SK-N-MC (cell line): ENCODE measurements at regions not wholly inside any gene's neighbourhood (a gene's known extent, or its start where the extent isn't known, plus 50 kb on each side); places are given as distances from the start of the nearest gene placed in this dataset.

ENCODE experiments used
- DNase-seq: peaks from one replicate; pipeline ENCODE4 v3.0.0-alpha.2; 2011; ENCODE audit warnings: low read depth, low spot score
- H3K27ac ChIP-seq: fragments of 200-600 bp; sonication (generic); 2 replicates; pipeline ENCODE4 v1.5.1; 2016; ENCODE audit warnings: mixed run types
- H3K36me3 ChIP-seq: fragments of 200-600 bp; sonication (generic); 2 replicates; pipeline ENCODE4 v1.6.1; 2017; ENCODE audit warnings: antibody characterized with exemption, low read length, mixed read lengths; ENCODE audit not compliant: insufficient read depth
- H3K4me3 ChIP-seq: fragments of 200-600 bp; sonication (generic); 2 replicates; pipeline ENCODE4 v1.5.1; 2016
- H3K9ac ChIP-seq: fragments of 200-600 bp; sonication (generic); 2 replicates; pipeline ENCODE4 v1.8.0; 2017; ENCODE audit warnings: mixed run types, mixed read lengths; ENCODE audit not compliant: insufficient read length
- H3K9me3 ChIP-seq: fragments of 200-600 bp; sonication (generic); 2 replicates; pipeline ENCODE4 v1.6.1; 2017; ENCODE audit warnings: low read depth, mild to moderate bottlenecking, antibody characterized with exemption, low read length, moderate library complexity, mixed read lengths
- EZH2 ChIP-seq: fragments of 200-600 bp; sonication (generic); IDR thresholded peaks from one replicate; pipeline ENCODE4 v1.6.1; 2017; ENCODE audit warnings: antibody characterized with exemption
- FOXP2 ChIP-seq: optimal IDR thresholded peaks from 2 replicates; pipeline ENCODE3; 2011; ENCODE audit warnings: mild to moderate bottlenecking, moderate library complexity; ENCODE audit not compliant: insufficient read depth; ENCODE audit errors: extremely low read length, control extremely low read depth
- POLR2AphosphoS5 ChIP-seq: IDR thresholded peaks from 2 replicates; pipeline ENCODE4 v1.6.1; 2012; ENCODE audit warnings: mild to moderate bottlenecking, low read depth, low read length, borderline replicate concordance

GRCh38 chr5:121158451-121158850, 693.2 kb upstream of the FTMT start:
- Histone ChIP-seq H3K9ac (no peak overlapping the region), H3K9me3 (no peaks in the 10 kb centered on the region), H3K4me3 (no peak overlapping the region), H3K36me3 (no peaks in the 10 kb centered on the region), H3K27ac (no peak overlapping the region)
- TF ChIP-seq FOXP2 (no peak), EZH2 (no peak), POLR2AphosphoS5 (no peak)
- no peak for DNase-seq

DNA sequence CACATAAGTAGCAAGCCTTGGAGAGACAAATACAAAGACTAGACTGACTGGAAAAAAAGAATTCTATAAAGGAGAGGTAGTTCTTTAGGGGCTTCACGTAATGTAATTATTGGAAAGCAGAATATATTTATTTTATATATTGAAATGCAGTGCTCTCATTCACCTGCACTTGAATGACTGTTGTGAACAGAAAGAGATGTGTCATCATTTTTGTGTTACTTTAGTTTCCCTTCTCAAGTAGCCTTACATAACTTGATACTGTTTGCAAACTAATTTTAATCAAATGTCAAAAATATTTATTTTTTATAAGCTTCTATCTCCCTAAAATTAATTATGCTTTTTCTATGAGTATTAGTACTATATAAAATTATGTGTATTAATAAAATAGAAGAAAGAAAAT, 691.1 kb upstream of the FTMT start:
- no peak overlapping the region for H3K27ac ChIP-seq
- H3K9ac ChIP-seq = no peak overlapping the region
- no peaks in the 10 kb centered on the region for H3K36me3 ChIP-seq
- H3K9me3 ChIP-seq = no peaks in the 10 kb centered on the region
- no peak overlapping the region for H3K4me3 ChIP-seq
- no peak for TF ChIP-seq FOXP2
- TF ChIP-seq EZH2 = no peak
- TF ChIP-seq POLR2AphosphoS5 = no peak
- no peak for DNase-seq

DNA sequence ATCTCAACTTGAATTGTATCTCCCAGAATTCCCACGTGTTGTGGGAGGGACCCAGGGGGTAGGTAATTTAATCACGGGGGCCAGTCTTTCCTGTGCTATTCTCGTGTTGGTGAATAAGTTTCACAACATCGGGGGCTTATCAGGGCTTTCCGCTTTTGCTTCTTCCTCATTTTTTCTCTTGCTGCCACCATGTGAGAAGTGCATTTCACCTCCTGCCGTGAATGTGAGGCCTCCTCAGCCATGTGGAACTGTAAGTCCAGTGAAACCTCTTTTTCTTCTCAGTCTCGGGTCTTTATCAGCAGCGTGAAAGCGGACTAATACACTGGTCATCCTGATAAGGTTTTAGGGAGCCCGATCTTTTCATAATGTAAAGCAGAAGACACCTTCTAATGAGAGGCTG, 687.0 kb upstream of the FTMT start:
- DNase-seq = no peak
- H3K27ac ChIP-seq = no peak overlapping the region
- H3K9me3 ChIP-seq = no peaks in the 10 kb centered on the region
- H3K36me3 ChIP-seq = no peaks in the 10 kb centered on the region
- TF ChIP-seq POLR2AphosphoS5 = no peak
- TF ChIP-seq EZH2 = no peak
- no peak for TF ChIP-seq FOXP2
- H3K4me3 ChIP-seq = no peak overlapping the region
- H3K9ac ChIP-seq = no peak overlapping the region

GRCh38 chr5:121171361-121171760, 680.3 kb upstream of the FTMT start:
- TF ChIP-seq FOXP2 = no peak
- no peak for TF ChIP-seq POLR2AphosphoS5
- TF ChIP-seq EZH2 = no peak
- H3K4me3 ChIP-seq = no peak overlapping the region
- no peaks in the 10 kb centered on the region for H3K9me3 ChIP-seq
- H3K27ac ChIP-seq = no peak overlapping the region
- DNase-seq = no peak
- H3K9ac ChIP-seq = no peak overlapping the region
- H3K36me3 ChIP-seq = no peaks in the 10 kb centered on the region

DNA sequence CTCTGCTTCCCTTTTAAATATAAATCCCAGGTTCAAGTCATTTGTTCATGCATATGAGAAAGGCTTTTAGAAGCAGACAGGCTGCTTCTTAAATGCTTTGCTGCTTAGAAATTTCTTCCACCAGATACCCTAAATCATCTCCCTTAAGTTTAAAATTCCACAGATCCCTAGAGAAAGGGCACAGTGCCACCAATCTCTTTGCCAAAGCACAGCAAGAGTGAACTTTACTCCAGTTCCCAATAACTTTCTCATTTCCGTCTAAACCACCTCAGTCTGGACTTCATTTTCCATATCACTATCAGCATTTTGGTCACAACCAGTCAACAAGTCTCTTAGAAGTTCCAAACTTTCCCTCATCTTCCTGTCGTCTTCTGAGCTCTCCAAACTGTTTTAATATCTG, 679.8 kb upstream of the FTMT start:
- no peaks in the 10 kb centered on the region for H3K9me3 ChIP-seq
- no peak for TF ChIP-seq FOXP2
- no peak for TF ChIP-seq POLR2AphosphoS5
- no peak for TF ChIP-seq EZH2
- DNase-seq = no peak
- no peak overlapping the region for H3K27ac ChIP-seq
- no peak overlapping the region for H3K9ac ChIP-seq
- H3K4me3 ChIP-seq = no peak overlapping the region
- H3K36me3 ChIP-seq = no peaks in the 10 kb centered on the region

- TF ChIP-seq FOXP2 (no peak), EZH2 (no peak), POLR2AphosphoS5 (no peak)
- Histone ChIP-seq H3K36me3 (no peaks in the 10 kb centered on the region), H3K27ac (no peak overlapping the region), H3K4me3 (no peak overlapping the region), H3K9me3 (no peaks in the 10 kb centered on the region), H3K9ac (no peak overlapping the region)
- no peak for DNase-seq
These were observed 677.3 kb upstream of the FTMT start for GRCh38 chr5:121174351-121174750.

DNA sequence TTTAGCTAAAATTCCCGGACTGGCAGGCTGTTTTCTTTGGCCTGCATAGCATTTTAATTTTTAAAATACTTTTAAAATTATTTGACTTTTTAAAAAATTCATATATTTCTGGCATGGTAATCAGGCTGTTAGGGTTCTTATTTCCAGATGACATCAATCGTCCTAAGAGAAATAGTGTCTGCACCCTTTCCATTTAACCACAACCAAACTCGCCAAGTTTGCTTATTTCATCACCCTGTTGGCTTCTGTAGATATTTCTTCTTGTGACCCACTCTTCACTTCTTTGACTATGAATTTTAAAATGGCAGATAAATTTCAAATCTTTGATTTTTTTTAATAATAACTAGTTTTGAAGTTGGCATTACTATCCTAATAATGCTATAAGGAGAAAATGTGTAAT, 675.7 kb upstream of the FTMT start:
- Histone ChIP-seq H3K27ac (no peak overlapping the region), H3K4me3 (no peak overlapping the region), H3K36me3 (no peaks in the 10 kb centered on the region), H3K9ac (no peak overlapping the region), H3K9me3 (no peaks in the 10 kb centered on the region)
- DNase-seq = no peak
- TF ChIP-seq POLR2AphosphoS5 (no peak), EZH2 (no peak), FOXP2 (no peak)

- no peaks in the 10 kb centered on the region for H3K9me3 ChIP-seq
- TF ChIP-seq EZH2 (no peak), POLR2AphosphoS5 (no peak), FOXP2 (no peak)
- H3K36me3 ChIP-seq = no peaks in the 10 kb centered on the region
- H3K27ac ChIP-seq = no peak overlapping the region
- no peak overlapping the region for H3K4me3 ChIP-seq
- DNase-seq = no peak
- H3K9ac ChIP-seq = no peak overlapping the region
These were observed 668.7 kb upstream of the FTMT start for GRCh38 chr5:121182788-121183490.

GRCh38 chr5:121188849-121189248, 662.8 kb upstream of the FTMT start:
- Histone ChIP-seq H3K4me3 (no peak overlapping the region), H3K9me3 (no peaks in the 10 kb centered on the region), H3K27ac (no peak overlapping the region), H3K9ac (no peak overlapping the region), H3K36me3 (no peaks in the 10 kb centered on the region)
- TF ChIP-seq POLR2AphosphoS5 = no peak
- TF ChIP-seq EZH2 = no peak
- no peak for TF ChIP-seq FOXP2
- DNase-seq = no peak
